ENCODE measurements at regions not wholly inside any gene's neighbourhood (a gene's known extent, or its start where the extent isn't known, plus 50 kb on each side); places are given as distances from the start of the nearest gene placed in this dataset.

- H3K4me1 ChIP-seq (ENCODE audit: insufficient read depth, insufficient read length): no peaks in the 10 kb centered on the region
- H3K9me3 ChIP-seq (ENCODE audit: insufficient read depth, low read length): no peaks in the 10 kb centered on the region
- no peak for DNase-seq (ENCODE audit: low read depth, low spot score)
- H3K27me3 ChIP-seq (ENCODE audit: insufficient read depth, insufficient read length): no peaks in the 10 kb centered on the region
- H3K9ac ChIP-seq (ENCODE audit: insufficient read length, low read depth): no peak overlapping the region
- no peak overlapping the region for H3K4me3 ChIP-seq (ENCODE audit: insufficient read length, low read depth)
- TF ChIP-seq YY1 (IDR thresholded peaks at IDR 0.05; ENCODE audit: insufficient read depth, insufficient read length): no peak
- no peak for TF ChIP-seq ZNF274 (IDR thresholded peaks at IDR 0.05; ENCODE audit: low read depth, low read length)
- TF ChIP-seq SUZ12 (IDR thresholded peaks at IDR 0.05; ENCODE audit: extremely low read depth, insufficient read depth, insufficient read length): no peak
- no peaks in the 10 kb centered on the region for H3K36me3 ChIP-seq (ENCODE audit: insufficient read depth, insufficient read length, low read length)
These were observed 622.4 kb downstream of the BCKDHB start for GRCh38 chr6:80728830-80729229.

GRCh38 chr6:80728101-80728750 lies 621.8 kb downstream of the BCKDHB start:
- Histone ChIP-seq H3K9ac (ENCODE audit: insufficient read length, low read depth) (no peak overlapping the region), H3K4me1 (ENCODE audit: insufficient read depth, insufficient read length) (no peaks in the 10 kb centered on the region), H3K4me3 (ENCODE audit: insufficient read length, low read depth) (no peak overlapping the region), H3K27me3 (ENCODE audit: insufficient read depth, insufficient read length) (no peaks in the 10 kb centered on the region), H3K9me3 (ENCODE audit: insufficient read depth, low read length) (no peaks in the 10 kb centered on the region), H3K36me3 (ENCODE audit: insufficient read depth, insufficient read length, low read length) (no peaks in the 10 kb centered on the region)
- no peak for DNase-seq (ENCODE audit: low read depth, low spot score)
- no peak for TF ChIP-seq ZNF274 (IDR thresholded peaks at IDR 0.05; ENCODE audit: low read depth, low read length)
- no peak for TF ChIP-seq SUZ12 (IDR thresholded peaks at IDR 0.05; ENCODE audit: extremely low read depth, insufficient read depth, insufficient read length)
- no peak for TF ChIP-seq YY1 (IDR thresholded peaks at IDR 0.05; ENCODE audit: insufficient read depth, insufficient read length)

- H3K4me1 ChIP-seq (ENCODE audit: insufficient read depth, insufficient read length): no peaks in the 10 kb centered on the region
- no peak overlapping the region for H3K9ac ChIP-seq (ENCODE audit: insufficient read length, low read depth)
- no peaks in the 10 kb centered on the region for H3K27me3 ChIP-seq (ENCODE audit: insufficient read depth, insufficient read length)
- no peak overlapping the region for H3K4me3 ChIP-seq (ENCODE audit: insufficient read length, low read depth)
- H3K36me3 ChIP-seq (ENCODE audit: insufficient read depth, insufficient read length, low read length): no peaks in the 10 kb centered on the region
- no peak for DNase-seq (ENCODE audit: low read depth, low spot score)
- TF ChIP-seq SUZ12 (IDR thresholded peaks at IDR 0.05; ENCODE audit: extremely low read depth, insufficient read depth, insufficient read length) (no peak), YY1 (IDR thresholded peaks at IDR 0.05; ENCODE audit: insufficient read depth, insufficient read length) (no peak), ZNF274 (IDR thresholded peaks at IDR 0.05; ENCODE audit: low read depth, low read length) (no peak)
- H3K9me3 ChIP-seq (ENCODE audit: insufficient read depth, low read length): no peaks in the 10 kb centered on the region
These were observed 618.9 kb downstream of the BCKDHB start for GRCh38 chr6:80725156-80725930.

GRCh38 chr6:80720824-80721223 lies 614.4 kb downstream of the BCKDHB start:
- no peaks in the 10 kb centered on the region for H3K4me1 ChIP-seq (ENCODE audit: insufficient read depth, insufficient read length)
- TF ChIP-seq SUZ12 (IDR thresholded peaks at IDR 0.05; ENCODE audit: extremely low read depth, insufficient read depth, insufficient read length) (no peak), YY1 (IDR thresholded peaks at IDR 0.05; ENCODE audit: insufficient read depth, insufficient read length) (no peak), ZNF274 (IDR thresholded peaks at IDR 0.05; ENCODE audit: low read depth, low read length) (no peak)
- no peaks in the 10 kb centered on the region for H3K36me3 ChIP-seq (ENCODE audit: insufficient read depth, insufficient read length, low read length)

GRCh38 chr6:80714513-80714912 lies 608.0 kb downstream of the BCKDHB start:
- no peaks in the 10 kb centered on the region for H3K36me3 ChIP-seq (ENCODE audit: insufficient read depth, insufficient read length, low read length)
- H3K9ac ChIP-seq (ENCODE audit: insufficient read length, low read depth): no peak overlapping the region
- no peak for DNase-seq (ENCODE audit: low read depth, low spot score)

More at GRCh38 chr6:80720824-80721223, 614.4 kb downstream of the BCKDHB start:
- Histone ChIP-seq H3K4me3 (ENCODE audit: insufficient read length, low read depth) (no peak overlapping the region), H3K9ac (ENCODE audit: insufficient read length, low read depth) (no peak overlapping the region), H3K9me3 (ENCODE audit: insufficient read depth, low read length) (no peaks in the 10 kb centered on the region), H3K27me3 (ENCODE audit: insufficient read depth, insufficient read length) (no peaks in the 10 kb centered on the region)
- no peak for DNase-seq (ENCODE audit: low read depth, low spot score)

GRCh38 chr6:80698459-80698858 lies 592.0 kb downstream of the BCKDHB start:
- DNase-seq (ENCODE audit: low read depth, low spot score): no peak
- H3K9ac ChIP-seq (ENCODE audit: insufficient read length, low read depth): no peak overlapping the region
- no peaks in the 10 kb centered on the region for H3K36me3 ChIP-seq (ENCODE audit: insufficient read depth, insufficient read length, low read length)
- H3K9me3 ChIP-seq (ENCODE audit: insufficient read depth, low read length): peaks cover 17% of the 10 kb centered on the region; the same call in 1 of the 2 replicates
- no peak for TF ChIP-seq SUZ12 (IDR thresholded peaks at IDR 0.05; ENCODE audit: extremely low read depth, insufficient read depth, insufficient read length)
- no peak for TF ChIP-seq YY1 (IDR thresholded peaks at IDR 0.05; ENCODE audit: insufficient read depth, insufficient read length)
- TF ChIP-seq ZNF274 (IDR thresholded peaks at IDR 0.05; ENCODE audit: low read depth, low read length): no peak
- no peaks in the 10 kb centered on the region for H3K27me3 ChIP-seq (ENCODE audit: insufficient read depth, insufficient read length)
- H3K4me1 ChIP-seq (ENCODE audit: insufficient read depth, insufficient read length): no peaks in the 10 kb centered on the region
- H3K4me3 ChIP-seq (ENCODE audit: insufficient read length, low read depth): no peak overlapping the region

More at GRCh38 chr6:80714513-80714912, 608.0 kb downstream of the BCKDHB start:
- Histone ChIP-seq H3K27me3 (ENCODE audit: insufficient read depth, insufficient read length) (no peaks in the 10 kb centered on the region), H3K9me3 (ENCODE audit: insufficient read depth, low read length) (no peaks in the 10 kb centered on the region), H3K4me3 (ENCODE audit: insufficient read length, low read depth) (no peak overlapping the region), H3K4me1 (ENCODE audit: insufficient read depth, insufficient read length) (no peaks in the 10 kb centered on the region)
- no peak for TF ChIP-seq ZNF274 (IDR thresholded peaks at IDR 0.05; ENCODE audit: low read depth, low read length)
- no peak for TF ChIP-seq YY1 (IDR thresholded peaks at IDR 0.05; ENCODE audit: insufficient read depth, insufficient read length)
- no peak for TF ChIP-seq SUZ12 (IDR thresholded peaks at IDR 0.05; ENCODE audit: extremely low read depth, insufficient read depth, insufficient read length)

- H3K9me3 ChIP-seq (ENCODE audit: insufficient read depth, low read length): peaks cover 2% of the 10 kb centered on the region; the same call in 1 of the 2 replicates
- H3K4me3 ChIP-seq (ENCODE audit: insufficient read length, low read depth): no peak overlapping the region
- no peaks in the 10 kb centered on the region for H3K36me3 ChIP-seq (ENCODE audit: insufficient read depth, insufficient read length, low read length)
- no peaks in the 10 kb centered on the region for H3K27me3 ChIP-seq (ENCODE audit: insufficient read depth, insufficient read length)
- no peak for DNase-seq (ENCODE audit: low read depth, low spot score)
- no peak for TF ChIP-seq YY1 (IDR thresholded peaks at IDR 0.05; ENCODE audit: insufficient read depth, insufficient read length)
- TF ChIP-seq ZNF274 (IDR thresholded peaks at IDR 0.05; ENCODE audit: low read depth, low read length): no peak
- TF ChIP-seq SUZ12 (IDR thresholded peaks at IDR 0.05; ENCODE audit: extremely low read depth, insufficient read depth, insufficient read length): no peak
- no peaks in the 10 kb centered on the region for H3K4me1 ChIP-seq (ENCODE audit: insufficient read depth, insufficient read length)
- H3K9ac ChIP-seq (ENCODE audit: insufficient read length, low read depth): no peak overlapping the region
These were observed 589.8 kb downstream of the BCKDHB start for GRCh38 chr6:80696268-80696667.

Measured in NT2/D1 (cell line).